GM18517 (cell line): ENCODE measurements at regions not wholly inside any gene's neighbourhood (a gene's known extent, or its start where the extent isn't known, plus 50 kb on each side); places are given as distances from the start of the nearest gene placed in this dataset.

ENCODE experiments used
- ATAC-seq: cut with Tn5 transposase; IDR thresholded peaks from one replicate; pipeline ENCODE4 v1.9.1; 2021; ENCODE audit warnings: mild to moderate bottlenecking, moderate library complexity; ENCODE audit not compliant: unreplicated experiment

DNA sequence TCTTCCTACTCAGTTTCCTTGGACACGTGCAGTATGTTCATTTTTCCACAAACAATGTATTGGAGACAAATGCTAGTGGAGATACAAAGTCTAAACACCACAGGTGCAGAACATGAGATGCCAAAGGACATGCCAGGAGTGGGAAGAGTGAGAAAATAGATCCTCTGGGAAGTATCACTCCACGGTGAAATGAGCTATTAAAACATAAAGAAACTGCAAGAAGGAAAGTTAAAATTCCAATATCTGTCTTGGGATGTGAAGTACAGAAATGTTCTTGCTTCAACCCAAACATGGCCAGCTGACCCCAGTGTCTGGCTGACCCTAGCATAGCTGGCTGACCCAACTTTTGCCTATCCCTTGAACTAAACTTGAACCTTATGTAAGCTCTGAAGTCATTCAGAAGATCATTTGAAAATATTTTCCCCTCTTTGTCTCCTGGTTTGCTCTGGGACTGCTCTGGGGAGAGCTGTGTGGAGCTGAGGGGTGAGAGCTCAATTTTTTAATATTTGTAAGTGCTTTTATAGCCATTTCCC is 59.5 kb downstream of the FZD1 start:
- ATAC-seq: no peak

DNA sequence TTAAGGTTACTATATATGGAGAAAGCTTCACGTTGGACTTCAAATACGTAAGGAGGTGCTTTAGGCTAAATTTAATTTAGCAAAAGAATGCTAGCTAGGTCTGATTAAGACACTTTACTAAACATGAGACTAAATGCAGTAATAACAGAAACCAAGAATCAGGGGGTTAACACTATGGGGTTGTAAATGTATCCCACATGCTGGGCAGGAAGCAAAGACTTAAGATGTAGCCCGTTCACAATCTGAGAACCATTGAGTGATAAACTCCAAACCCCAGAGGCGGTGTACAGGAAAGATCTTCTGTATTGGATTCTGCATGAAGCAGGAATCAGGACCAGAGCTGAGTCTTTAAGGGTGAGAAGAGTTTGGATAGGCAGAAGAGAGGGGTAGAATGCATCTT is 60.4 kb downstream of the FZD1 start:
- no peak for ATAC-seq

DNA sequence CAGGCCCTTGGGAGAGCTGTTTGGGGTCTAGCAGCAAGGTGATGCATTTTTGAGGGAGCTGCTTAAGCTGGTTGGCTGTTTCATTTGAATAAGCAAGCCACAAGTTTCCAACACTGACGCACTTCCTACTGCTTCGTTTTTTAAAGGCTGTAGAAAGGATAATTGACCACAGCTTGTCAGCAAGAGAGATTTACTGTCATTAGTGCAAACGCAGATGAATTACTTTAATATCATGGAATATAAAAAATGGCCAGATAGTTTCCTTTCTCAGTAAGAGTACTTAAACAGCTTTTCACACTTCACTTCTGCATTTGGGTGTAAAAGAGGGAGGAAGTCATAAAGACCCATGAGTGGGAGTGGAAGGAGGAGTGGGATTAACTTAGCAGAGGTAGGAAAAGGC is 61.5 kb downstream of the FZD1 start:
- ATAC-seq: no peak

GRCh38 chr7:91326516-91327199 is 62.4 kb downstream of the FZD1 start:
- no peak for ATAC-seq

DNA sequence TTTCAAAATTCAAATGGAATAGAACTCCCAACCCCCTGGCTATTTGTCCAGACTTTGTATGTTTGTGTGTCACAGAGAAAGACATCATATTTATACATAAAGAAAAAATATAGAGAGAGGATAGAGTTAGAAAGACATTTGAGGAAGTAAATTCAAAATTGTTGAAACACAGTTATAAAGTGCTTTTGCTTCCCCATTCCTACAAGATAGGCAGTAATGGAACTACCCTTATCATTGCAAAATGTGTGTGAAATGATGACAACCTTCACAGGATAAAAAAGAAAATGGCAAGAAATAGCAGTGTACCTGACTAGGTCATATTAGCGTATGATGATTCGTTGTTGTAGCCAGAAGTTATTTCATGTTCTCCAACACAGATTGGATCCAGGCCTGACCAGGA is 63.1 kb downstream of the FZD1 start:
- ATAC-seq: no peak

DNA sequence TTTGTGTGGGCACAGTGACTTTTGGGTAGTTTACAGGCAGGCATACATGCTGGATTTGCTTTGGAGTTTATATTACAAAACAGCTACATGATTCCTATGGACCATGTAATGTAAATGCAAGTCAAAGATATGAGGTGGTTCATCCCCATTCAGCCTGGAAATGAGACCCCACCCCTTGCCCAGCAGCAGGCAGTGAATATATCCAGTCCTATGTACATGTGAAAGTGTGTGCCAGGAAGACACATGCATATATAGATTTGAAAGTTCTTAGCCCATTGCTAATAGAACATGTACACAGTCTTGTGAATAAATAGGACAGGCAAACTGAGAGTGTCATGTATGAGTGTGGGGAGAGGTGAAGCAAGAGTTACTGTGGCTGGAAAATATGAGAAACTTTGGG is 65.3 kb downstream of the FZD1 start:
- no peak for ATAC-seq

DNA sequence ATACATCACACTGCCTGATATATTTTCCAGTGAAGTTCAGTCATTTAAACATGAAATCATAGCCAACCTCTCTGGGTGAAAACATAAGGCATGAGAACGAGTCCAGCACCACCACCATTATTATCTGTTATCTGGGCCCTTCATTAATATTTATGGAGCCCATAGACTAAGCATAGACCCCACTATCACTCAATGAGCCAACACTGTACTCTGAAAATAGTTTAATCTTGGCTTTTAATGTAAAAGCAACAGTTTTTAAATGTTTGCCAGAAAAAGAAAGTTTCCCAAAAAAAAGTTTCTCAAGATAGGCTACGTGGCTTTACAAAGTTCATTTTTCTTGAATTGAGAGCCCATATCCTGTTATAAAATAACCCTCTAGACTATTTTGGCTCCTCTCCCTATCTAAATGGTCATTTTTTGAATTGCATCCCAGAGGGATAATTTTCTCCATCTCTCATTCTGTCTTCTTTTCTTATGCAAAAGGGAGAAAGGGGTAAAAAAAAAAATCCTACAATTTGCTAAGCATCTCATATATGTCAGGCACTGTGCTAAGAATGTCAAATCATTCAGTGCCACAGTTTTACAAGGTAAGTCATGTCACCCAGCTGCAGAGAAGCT is 66.1 kb downstream of the FZD1 start:
- no peak for ATAC-seq

- no peak for ATAC-seq
Observed at GRCh38 chr7:91330866-91331265, 66.6 kb downstream of the FZD1 start.

- no peak for ATAC-seq
Observed at GRCh38 chr7:91336106-91336505, 71.9 kb downstream of the FZD1 start.

GRCh38 chr7:91338226-91339020 is 74.2 kb downstream of the FZD1 start:
- ATAC-seq: no peak

DNA sequence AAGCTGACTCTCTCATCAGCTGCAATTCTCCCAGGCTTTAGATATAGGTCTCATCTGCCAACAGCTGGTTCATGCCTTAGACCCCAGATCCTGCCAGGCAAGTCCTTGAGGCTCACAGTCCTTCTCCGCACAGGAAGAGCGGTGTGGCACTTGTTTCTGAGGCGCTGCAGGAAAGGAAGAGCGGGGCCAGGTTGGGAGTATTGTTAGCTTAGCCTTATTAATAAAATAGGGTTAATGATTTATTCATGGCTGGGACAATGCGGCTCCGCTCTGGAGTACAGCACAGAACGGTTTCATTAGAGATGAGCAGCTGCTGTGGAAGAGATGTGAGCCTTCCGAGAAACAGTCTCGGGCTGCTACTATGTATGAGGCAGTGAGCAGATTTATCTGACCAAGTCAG is 78.1 kb downstream of the FZD1 start:
- no peak for ATAC-seq

GRCh38 chr7:91343420-91343960 is 79.3 kb downstream of the FZD1 start:
- ATAC-seq: no peak

- ATAC-seq: no peak
Observed at GRCh38 chr7:91343996-91344629, 79.9 kb downstream of the FZD1 start.

GRCh38 chr7:91344911-91345310 is 80.7 kb downstream of the FZD1 start:
- ATAC-seq: peak; percentile 45

- ATAC-seq: no peak
Observed at GRCh38 chr7:91345449-91345848, 81.2 kb downstream of the FZD1 start.

DNA sequence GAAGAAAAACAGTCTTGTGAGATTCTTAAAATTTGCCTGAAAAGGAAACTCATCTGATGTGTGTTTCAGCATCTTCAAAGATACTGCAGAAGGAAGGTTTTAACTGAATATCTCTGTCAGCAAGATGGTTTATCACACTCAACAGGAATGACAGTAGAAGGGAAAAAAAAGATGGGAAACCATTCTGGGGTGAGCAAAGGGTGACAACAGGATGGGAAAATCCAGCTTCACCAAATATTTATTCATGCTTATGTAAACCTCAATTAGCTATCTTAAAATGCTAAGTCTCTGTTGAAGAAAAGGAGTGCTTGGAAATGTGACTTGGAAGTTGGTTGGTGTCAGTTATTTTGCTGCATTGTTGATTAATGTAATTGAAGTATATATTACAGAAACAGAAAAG is 82.2 kb downstream of the FZD1 start:
- ATAC-seq: no peak

DNA sequence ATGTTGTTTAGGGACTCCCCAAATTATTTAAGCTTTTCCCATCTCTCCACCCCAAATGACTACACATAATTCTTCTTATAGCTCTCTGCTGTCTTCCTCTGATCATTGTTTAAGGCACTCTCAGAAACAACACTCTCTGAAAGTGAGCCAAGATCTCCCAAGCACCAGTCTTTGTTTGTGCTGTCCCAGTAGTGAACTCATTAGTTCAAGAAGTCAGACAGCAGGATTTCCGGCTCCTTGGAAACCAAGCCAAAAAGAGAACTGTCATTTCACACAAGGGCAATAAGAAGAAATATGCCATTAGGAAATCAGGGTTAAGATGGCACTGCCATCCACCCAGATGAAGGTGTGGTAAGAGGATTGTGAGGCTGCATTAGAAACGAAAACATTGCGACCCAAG is 83.1 kb downstream of the FZD1 start:
- no peak for ATAC-seq

DNA sequence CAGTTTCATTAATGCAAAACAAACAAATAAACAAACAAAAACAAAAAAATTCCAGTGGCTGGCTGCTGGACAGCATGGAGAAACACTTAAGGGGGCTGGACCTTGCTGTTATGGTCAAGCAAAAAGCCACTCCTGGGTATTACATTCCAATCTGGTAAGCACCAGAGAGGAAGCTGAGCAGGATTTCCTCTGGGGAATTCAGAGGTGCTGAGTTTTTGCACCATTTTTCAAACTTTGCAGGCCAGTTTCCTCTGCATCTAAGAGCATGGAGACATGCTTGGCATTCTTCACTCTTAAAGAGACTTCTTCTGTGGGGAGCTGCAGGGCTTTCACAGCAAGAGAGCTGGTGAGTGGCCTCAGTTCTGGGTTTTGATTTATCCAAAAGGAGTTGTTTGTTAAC is 84.5 kb downstream of the FZD1 start:
- ATAC-seq: no peak

GRCh38 chr7:91351374-91351773 is 87.1 kb downstream of the FZD1 start:
- ATAC-seq: no peak

DNA sequence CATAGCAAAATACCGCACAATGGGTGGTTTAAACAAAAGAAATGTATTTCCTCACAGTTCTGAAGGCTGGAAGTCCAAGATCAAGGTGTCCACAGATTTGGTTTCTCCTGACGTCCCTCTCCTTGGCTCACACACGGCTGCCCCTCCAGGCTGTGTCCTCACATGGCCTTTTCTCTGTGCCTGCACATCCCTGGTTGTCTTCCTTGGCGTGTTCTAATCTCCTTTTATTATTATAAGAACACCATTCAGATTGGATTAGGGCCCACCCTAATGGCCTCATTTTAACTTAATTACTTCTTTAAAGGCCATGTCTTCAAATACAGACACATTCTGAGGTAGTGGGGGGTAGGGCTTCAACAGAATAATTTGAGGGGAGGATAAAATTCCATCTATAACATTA is 87.9 kb downstream of the FZD1 start:
- ATAC-seq: no peak

- ATAC-seq: no peak
Observed at GRCh38 chr7:91353848-91354247, 89.6 kb downstream of the FZD1 start.
